Heart right ventricle (tissue), 16 donors: ENCODE measurements at regions not wholly inside any gene's neighbourhood (a gene's known extent, or its start where the extent isn't known, plus 50 kb on each side); places are given as distances from the start of the nearest gene placed in this dataset.

Experiments
- ATAC-seq, 8 donors: fragments of 200-7000 bp; cut with Tn5 transposase; one replicate each; pipeline ENCODE4 v1.9.1; 2020; ENCODE audit warnings: mild to moderate bottlenecking in 8 of 8, moderate library complexity in 8 of 8, moderate number of reproducible peaks in 1 of 8
- DNase-seq, 2 donors: peaks; one replicate each; pipeline ENCODE4 v3.0.0-alpha.2; 2020
- H3K27ac ChIP-seq, 10 donors: fragments of 200-600 bp; sonication (generic) in 2 of 10; one replicate each; pipeline versions ENCODE4 v1.5.0 to v1.8.0; 2020 to 2022; ENCODE audit warnings: mild to moderate bottlenecking in 3 of 10
- H3K27me3 ChIP-seq, 7 donors: fragments of 200-600 bp; one replicate each; pipeline ENCODE4 v1.8.0; 2021 to 2022; ENCODE audit warnings: mild to moderate bottlenecking in 2 of 7
- H3K36me3 ChIP-seq, 9 donors: fragments of 200-600 bp; sonication (generic) in 1 of 9; one replicate each; pipeline versions ENCODE4 v1.5.0 to v1.8.0; 2020 to 2022; ENCODE audit warnings: mild to moderate bottlenecking in 2 of 9
- H3K4me1 ChIP-seq, 9 donors: fragments of 200-600 bp; sonication (generic) in 1 of 9; one replicate each; pipeline versions ENCODE4 v1.5.0 to v1.8.0; 2020 to 2022; ENCODE audit warnings: mild to moderate bottlenecking in 4 of 9
- H3K4me3 ChIP-seq, 10 donors: fragments of 200-600 bp; sonication (generic) in 2 of 10; one replicate each; pipeline versions ENCODE4 v1.5.0 to v1.8.0; 2020 to 2022; ENCODE audit warnings: mild to moderate bottlenecking in 7 of 10, moderate library complexity in 2 of 10
- H3K9me3 ChIP-seq, 11 donors: fragments of 200-600 bp in 10 of 11; sonication (generic) in 2 of 11; one replicate each; pipeline versions ENCODE4 v1.5.0 to v1.8.0; 2013 to 2022; ENCODE audit warnings: mild to moderate bottlenecking in 2 of 11, control low read depth in 1 of 11, moderate library complexity in 1 of 11
- WGBS, 2 donors: extraction: QIAGEN DNeasy Blood & Tissue Kit; methylation state at CpG; one replicate each; pipeline ENCODE4 v1.1.7; 2013; ENCODE audit warnings: inconsistent platforms in 1 of 2; 5-methylcytosine and 5-hydroxymethylcytosine counted together
- intact Hi-C, 10 donors: fragments of 100-400 bp; cut with DNase I; formaldehyde crosslinking; loops; one replicate each; pipeline versions ENCODE4 v1.11.1 to v1.14.2; 2022
- TF ChIP-seq, protein P1 (sequence below), 9 donors: fragments of 200-600 bp; sonication (generic) in 2 of 9; IDR thresholded peaks; one replicate each; pipeline versions ENCODE4 v1.5.0 to v1.8.0; 2021 to 2022; ENCODE audit warnings: antibody characterized with exemption in 9 of 9, mild to moderate bottlenecking in 5 of 9, moderate library complexity in 1 of 9
- donor health status: Arrhythmogenic right ventricular cardiomyopathy.
- donor health status: ischemic (EF 13 %, LVEDD 7.1; RV severe dilation, severe dysfunction).
- donor health status: healthy with polysubstance abuse.
- donor health status: DM: no; HTN: yes; CAD: no.
- donor health status: DM: no; HTN: no; CAD: no.
- donor health status: ischemic (EF 25% LVEDD 6.9; RV normal size, moderate dysfunction).
- donor health status: ischemic (EF 25% LVEDD 5.7; RV mildly dilated, moderate dysfunction).
- donor health status: healthy.
- donor health status: DM: yes; HTN: yes; CAD: no.
- donor health status: Ischemic cardiomyopathy.
- donor health status: ischemic (EF 35%, LVEDD 5.7; RV mildly dilated, moderate dysfunction).
- donor health status: nonischemic (EF 11% LVEDD 7.7; RV severe dilation, severe dysfunction).
- donor health status: DM: yes; HTN: yes; CAD: no.
- donor health status: PGD.
- donor health status: ischemic (EF 29% LVEDD 5.4; RV normal size, mild dysfunction).
- donor health status: nonischemic (EF 23%, LVEDD 6.1; RV moderate dilation, normal function).

DNA sequence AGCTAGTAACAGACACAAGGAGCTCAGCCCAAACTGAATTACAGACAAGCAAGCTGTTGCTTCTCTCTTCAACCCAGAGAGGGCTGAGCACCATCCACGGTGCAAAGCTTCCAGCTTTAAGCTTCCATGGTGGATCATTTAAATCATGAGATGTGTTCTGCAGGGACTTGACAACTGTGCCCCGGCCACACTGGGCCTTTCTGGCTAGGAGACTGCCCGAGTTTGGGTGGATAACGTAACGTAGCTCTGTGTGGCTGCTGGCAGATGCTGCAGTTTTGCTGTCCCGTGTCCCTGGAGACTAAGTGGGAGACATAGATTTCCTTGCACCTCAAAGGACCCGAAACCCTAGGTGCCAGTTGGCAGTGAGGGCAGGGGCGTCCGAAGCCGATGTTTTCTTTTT lies 234.0 kb downstream of the IRX2 start:
- Histone ChIP-seq H3K4me1 (no peaks in the 10 kb centered on the region), H3K36me3 (no peaks in the 10 kb centered on the region), H3K27ac (no peak overlapping the region), H3K4me3 (no peak overlapping the region), H3K9me3 (no peaks in the 10 kb centered on the region), H3K27me3 (peaks cover 0 to 6% (median 0%) of the 10 kb centered on the region in 7 donors)
- intact Hi-C loops = no loop called here
- 79 to 80% methylated on average over 10 of the region's 10 CpGs for WGBS, 2 donors
- TF ChIP-seq, protein P1, sequence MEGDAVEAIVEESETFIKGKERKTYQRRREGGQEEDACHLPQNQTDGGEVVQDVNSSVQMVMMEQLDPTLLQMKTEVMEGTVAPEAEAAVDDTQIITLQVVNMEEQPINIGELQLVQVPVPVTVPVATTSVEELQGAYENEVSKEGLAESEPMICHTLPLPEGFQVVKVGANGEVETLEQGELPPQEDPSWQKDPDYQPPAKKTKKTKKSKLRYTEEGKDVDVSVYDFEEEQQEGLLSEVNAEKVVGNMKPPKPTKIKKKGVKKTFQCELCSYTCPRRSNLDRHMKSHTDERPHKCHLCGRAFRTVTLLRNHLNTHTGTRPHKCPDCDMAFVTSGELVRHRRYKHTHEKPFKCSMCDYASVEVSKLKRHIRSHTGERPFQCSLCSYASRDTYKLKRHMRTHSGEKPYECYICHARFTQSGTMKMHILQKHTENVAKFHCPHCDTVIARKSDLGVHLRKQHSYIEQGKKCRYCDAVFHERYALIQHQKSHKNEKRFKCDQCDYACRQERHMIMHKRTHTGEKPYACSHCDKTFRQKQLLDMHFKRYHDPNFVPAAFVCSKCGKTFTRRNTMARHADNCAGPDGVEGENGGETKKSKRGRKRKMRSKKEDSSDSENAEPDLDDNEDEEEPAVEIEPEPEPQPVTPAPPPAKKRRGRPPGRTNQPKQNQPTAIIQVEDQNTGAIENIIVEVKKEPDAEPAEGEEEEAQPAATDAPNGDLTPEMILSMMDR (IDR thresholded peaks at IDR 0.05) = no peak
- DNase-seq (no peak), ATAC-seq (no peak)

DNA sequence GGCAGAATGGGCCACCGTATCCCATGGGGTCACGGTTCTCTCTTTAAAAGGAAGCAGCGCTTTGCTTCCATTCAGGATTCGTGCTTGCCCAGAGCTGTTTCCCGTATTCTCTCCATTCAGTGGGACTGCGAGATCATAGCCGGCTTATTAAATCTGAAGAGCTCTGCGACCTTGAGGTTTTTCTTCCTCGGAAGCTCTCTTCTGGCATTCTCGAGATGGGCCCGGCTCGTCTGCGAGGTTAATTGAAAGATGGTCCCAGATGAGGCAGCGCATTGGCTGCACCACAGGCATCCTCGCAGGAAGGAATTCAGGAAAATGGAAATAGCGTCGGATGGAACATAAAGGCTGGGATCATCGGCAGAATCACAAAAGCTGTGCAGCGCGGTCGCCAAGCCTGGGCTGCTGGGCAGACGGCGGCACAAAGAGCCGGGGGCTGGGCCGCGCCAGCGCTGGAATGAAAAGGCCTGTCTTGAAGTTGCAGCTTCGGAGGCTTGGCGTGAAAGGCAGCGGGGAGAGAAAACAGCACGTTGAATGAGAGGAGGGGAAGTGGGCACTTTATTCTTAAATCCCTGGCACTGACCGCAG lies 236.2 kb downstream of the IRX2 start:
- H3K9me3 ChIP-seq = no peaks in the 10 kb centered on the region
- ATAC-seq (no peak), DNase-seq (no peak)
- H3K36me3 ChIP-seq = no peaks in the 10 kb centered on the region
- TF ChIP-seq, protein P1 (IDR thresholded peaks at IDR 0.05) = no peak
- intact Hi-C loops = no loop called here
- no peaks in the 10 kb centered on the region for H3K4me1 ChIP-seq
- H3K27ac ChIP-seq = no peak overlapping the region
- H3K27me3 ChIP-seq = peaks cover 0 to 15% (median 0%) of the 10 kb centered on the region in 7 donors
- no peak overlapping the region for H3K4me3 ChIP-seq
- whole genome bisulfite sequencing, 2 donors = 78 to 88% methylated on average over 32 of the region's 32 CpGs

DNA sequence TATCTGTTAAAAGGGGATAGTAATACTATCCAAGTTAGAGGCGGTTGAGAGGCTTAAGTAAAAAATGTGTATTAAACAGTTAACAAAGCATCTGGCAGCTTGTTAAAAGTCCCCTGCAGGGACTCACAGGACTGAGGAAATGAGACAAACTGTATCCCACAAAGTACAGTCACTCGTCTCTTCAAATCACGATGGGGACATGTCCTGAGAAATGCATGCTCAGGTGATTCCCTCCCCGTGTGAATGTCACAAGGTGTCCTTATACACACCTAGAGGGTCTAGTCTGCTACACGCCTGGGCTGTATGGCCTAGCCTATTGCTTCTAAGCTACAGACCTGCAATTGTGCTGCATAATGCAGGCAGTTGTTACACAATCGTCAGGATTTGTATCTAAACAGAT lies 237.0 kb downstream of the IRX2 start:
- WGBS, 2 donors = 61 to 70% methylated on average over 6 of the region's 6 CpGs
- DNase-seq = no peak

DNA sequence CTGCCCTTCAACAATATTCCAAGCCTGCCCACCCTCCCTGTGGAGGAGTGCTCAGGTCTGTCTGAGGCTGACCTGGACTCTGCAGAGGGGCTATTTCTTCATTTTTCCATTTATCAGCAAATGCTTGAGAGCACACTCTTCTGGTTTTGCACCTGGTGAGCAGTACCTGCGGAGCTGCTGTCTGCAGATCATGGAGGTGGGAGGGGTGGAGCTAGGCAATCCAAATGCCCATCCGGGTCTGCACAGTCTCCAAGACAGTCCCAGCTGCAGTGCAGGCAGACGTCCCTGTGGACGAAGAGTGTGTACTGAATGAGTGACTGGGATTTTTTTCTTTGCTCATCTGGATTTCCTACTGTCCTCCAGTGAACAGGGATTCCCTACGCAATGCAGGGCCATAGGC lies 239.8 kb downstream of the IRX2 start:
- intact Hi-C loops = no loop called here
- DNase-seq (no peak), ATAC-seq (no peak)
- Histone ChIP-seq H3K27ac (no peak overlapping the region), H3K27me3 (peaks cover 0 to 25% (median 2%) of the 10 kb centered on the region in 7 donors), H3K36me3 (no peaks in the 10 kb centered on the region), H3K9me3 (no peaks in the 10 kb centered on the region), H3K4me3 (no peak overlapping the region), H3K4me1 (no peaks in the 10 kb centered on the region)
- TF ChIP-seq, protein P1 (IDR thresholded peaks at IDR 0.05) = no peak
- 75 to 77% methylated on average over 5 of the region's 5 CpGs for WGBS, 2 donors

More for the DNA sequence above, 237.0 kb downstream of the IRX2 start:
- Histone ChIP-seq H3K27me3 (peaks cover 0 to 21% (median 2%) of the 10 kb centered on the region in 7 donors), H3K9me3 (no peaks in the 10 kb centered on the region), H3K4me1 (no peaks in the 10 kb centered on the region), H3K27ac (no peak overlapping the region), H3K36me3 (no peaks in the 10 kb centered on the region), H3K4me3 (no peak overlapping the region)
- intact Hi-C loops = no loop called here
- no peak for ATAC-seq
- TF ChIP-seq, protein P1 (IDR thresholded peaks at IDR 0.05) = no peak
